Left lung (tissue), 4 donors: ENCODE measurements at regions not wholly inside any gene's neighbourhood (a gene's known extent, or its start where the extent isn't known, plus 50 kb on each side); places are given as distances from the start of the nearest gene placed in this dataset.
A peak's percentile ranks its signal among the peaks of the same experiment; 100 is the strongest.

Experiments
- ATAC-seq: fragments of 200-7000 bp; cut with Tn5 transposase; one replicate; pipeline ENCODE4 v1.9.1; 2020; ENCODE audit warnings: moderate library complexity
- DNase-seq, 4 donors: peaks; one replicate each; pipeline ENCODE4 v3.0.0-alpha.2; 2013 to 2020
- H3K27ac ChIP-seq, 2 donors: fragments of 200-600 bp; sonication (generic) in 1 of 2; one replicate each; pipeline versions ENCODE4 v1.5.0 to v1.8.0; 2020 to 2021
- H3K27me3 ChIP-seq, 2 donors: fragments of 200-600 bp; sonication (generic) in 1 of 2; one replicate each; pipeline versions ENCODE4 v1.5.0 to v1.8.0; 2020 to 2021
- H3K36me3 ChIP-seq, 2 donors: fragments of 200-600 bp; sonication (generic) in 1 of 2; one replicate each; pipeline versions ENCODE4 v1.5.0 to v1.8.0; 2020 to 2021
- H3K4me1 ChIP-seq, 2 donors: fragments of 200-600 bp; one replicate each; pipeline ENCODE4 v1.8.0; 2021
- H3K4me3 ChIP-seq, 2 donors: fragments of 200-600 bp; sonication (generic) in 1 of 2; one replicate each; pipeline versions ENCODE4 v1.5.0 to v1.8.0; 2020 to 2021; ENCODE audit warnings: mild to moderate bottlenecking in 1 of 2
- H3K9me3 ChIP-seq, 2 donors: fragments of 200-600 bp; sonication (generic) in 1 of 2; one replicate each; pipeline versions ENCODE4 v1.5.0 to v1.8.0; 2020 to 2021
- CTCF ChIP-seq, 2 donors: fragments of 200-600 bp; sonication (generic) in 1 of 2; IDR thresholded peaks; one replicate each; pipeline versions ENCODE4 v1.5.0 to v1.8.0; 2021; ENCODE audit warnings: antibody characterized with exemption in 2 of 2
- intact Hi-C, 2 donors: fragments of 100-400 bp; cut with DNase I; formaldehyde crosslinking; loops; one replicate each; pipeline versions ENCODE4 v1.11.2 to v1.14.2; 2022
- donor health status: DM: no; HTN: yes; CAD: no.
- donor health status: DM: no; HTN: no; CAD: no.

- DNase-seq, result peak in 1 of 4 donors; percentile 71
- ATAC-seq, result no peak
- intact Hi-C loops, result no loop called here
These were observed 55.7 kb upstream of the PRSS58 start for GRCh38 chr7:142313528-142313927.

GRCh38 chr7:142311876-142312275 is 54.0 kb upstream of the PRSS58 start:
- Histone ChIP-seq H3K27ac (no peak overlapping the region), H3K4me1 (no peaks in the 10 kb centered on the region), H3K36me3 (no peaks in the 10 kb centered on the region), H3K4me3 (no peak overlapping the region), H3K9me3 (no peaks in the 10 kb centered on the region), H3K27me3 (peaks cover 0 to 12% of the 10 kb centered on the region in 2 donors)
- no peak for TF ChIP-seq CTCF (IDR thresholded peaks at IDR 0.05)
- ATAC-seq (no peak), DNase-seq (no peak)
- intact Hi-C loops, result no loop called here

More at GRCh38 chr7:142313528-142313927, 55.7 kb upstream of the PRSS58 start:
- H3K9me3 ChIP-seq, result no peaks in the 10 kb centered on the region
- no peak overlapping the region for H3K4me3 ChIP-seq
- no peak for TF ChIP-seq CTCF (IDR thresholded peaks at IDR 0.05)
- no peaks in the 10 kb centered on the region for H3K36me3 ChIP-seq
- H3K4me1 ChIP-seq, result no peaks in the 10 kb centered on the region
- H3K27ac ChIP-seq, result no peak overlapping the region
- peaks cover 0 to 12% of the 10 kb centered on the region in 2 donors for H3K27me3 ChIP-seq

GRCh38 chr7:142308918-142309317 is 51.1 kb upstream of the PRSS58 start:
- TF ChIP-seq CTCF (IDR thresholded peaks at IDR 0.05), result no peak
- Histone ChIP-seq H3K27me3 (peaks cover 0 to 12% of the 10 kb centered on the region in 2 donors), H3K4me3 (no peak overlapping the region), H3K27ac (no peak overlapping the region), H3K36me3 (no peaks in the 10 kb centered on the region), H3K9me3 (no peaks in the 10 kb centered on the region), H3K4me1 (no peaks in the 10 kb centered on the region)
- intact Hi-C loops, result loop anchor here in 1 of 2 donors (2.0 kb wide), 1 partner anchor 36 kb away; no protein-coding TSS in a partner anchor
- ATAC-seq (no peak), DNase-seq (no peak)

- Histone ChIP-seq H3K27ac (no peak overlapping the region), H3K36me3 (no peaks in the 10 kb centered on the region), H3K9me3 (no peaks in the 10 kb centered on the region), H3K27me3 (peaks cover 0 to 12% of the 10 kb centered on the region in 2 donors), H3K4me3 (no peak overlapping the region), H3K4me1 (no peaks in the 10 kb centered on the region)
- ATAC-seq (no peak), DNase-seq (no peak)
- intact Hi-C loops, result loop anchor here in 1 of 2 donors (2.0 kb wide), 1 partner anchor 36 kb away; no protein-coding TSS in a partner anchor
- TF ChIP-seq CTCF (IDR thresholded peaks at IDR 0.05), result no peak
These were observed 50.5 kb upstream of the PRSS58 start for GRCh38 chr7:142308326-142308725.
